Astrocyte (in vitro differentiated cells and primary cell): ENCODE measurements at regions not wholly inside any gene's neighbourhood (a gene's known extent, or its start where the extent isn't known, plus 50 kb on each side); places are given as distances from the start of the nearest gene placed in this dataset.

ENCODE experiments used
- CTCF ChIP-seq: IDR thresholded peaks from 2 replicates; pipeline ENCODE4 v1.5.1; 2011; ENCODE audit warnings: low read depth, mild to moderate bottlenecking, inconsistent platforms, low read length, moderate library complexity; ENCODE audit not compliant: insufficient read depth
- EZH2 ChIP-seq: IDR thresholded peaks from 2 replicates; pipeline ENCODE4 v1.6.1; 2012; ENCODE audit warnings: mild to moderate bottlenecking, low read length, inconsistent platforms; ENCODE audit not compliant: insufficient read depth

- TF ChIP-seq CTCF (no peak), EZH2 (no peak)
Measured at GRCh38 chr9:85263288-85263687, 478.5 kb downstream of the AGTPBP1 start.
